ENCODE measurements at regions not wholly inside any gene's neighbourhood (a gene's known extent, or its start where the extent isn't known, plus 50 kb on each side); places are given as distances from the start of the nearest gene placed in this dataset.

DNA sequence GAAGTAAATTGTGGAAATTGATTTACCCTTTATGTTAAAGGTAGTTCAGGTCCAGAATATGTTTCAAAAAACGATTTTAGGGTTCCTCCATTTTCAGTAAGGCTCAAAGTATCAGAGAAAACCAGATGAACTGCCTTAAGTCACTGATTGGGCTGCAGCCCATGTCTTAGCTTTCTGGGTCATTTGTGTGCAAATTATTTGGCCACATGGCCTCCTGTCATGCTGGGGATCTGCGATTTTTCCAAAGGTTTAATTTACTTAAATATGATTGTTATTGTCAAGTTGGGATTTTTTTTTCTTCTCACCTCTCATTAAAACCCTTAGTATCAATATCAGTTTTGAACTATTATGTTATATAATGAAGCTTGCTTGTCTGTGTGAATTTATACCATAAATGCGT is 135.9 kb upstream of the DPYD start (continued):
- no peak for TF ChIP-seq KLF5 (IDR thresholded peaks at IDR 0.05; ENCODE audit: partially characterized antibody)

DNA sequence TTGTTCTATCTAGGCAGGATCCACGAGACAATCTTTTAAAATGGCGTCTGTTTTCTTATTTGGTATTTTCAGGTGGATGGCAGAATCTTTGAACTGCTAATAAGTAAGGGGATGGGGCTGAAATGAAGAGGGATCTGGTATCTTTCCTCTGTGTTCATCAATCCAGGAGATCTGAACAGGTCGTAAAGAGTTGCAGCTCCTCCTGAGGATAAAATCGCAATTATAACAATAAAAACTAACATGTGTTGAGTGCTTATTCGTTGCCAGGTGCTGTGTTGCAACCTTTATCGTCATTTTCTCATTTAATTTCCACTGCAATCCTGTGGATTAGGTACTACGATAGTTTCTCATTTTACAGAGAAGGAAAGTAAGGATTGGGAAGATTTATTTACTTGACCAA is 134.6 kb upstream of the DPYD start:
- ChIA-PET RAD21 (ENCODE audit: unreplicated experiment) (interaction anchor here (0.6 kb wide), 1 partner anchor 8 kb away, joined by 3 read pairs; no protein-coding TSS in a partner anchor), POLR2A (no interaction called here), SMC1A (ENCODE audit: uncharacterized antibody, unreplicated experiment) (interaction anchor here (1.1 kb wide), 1 partner anchor 814 kb away, joined by 3 read pairs; no protein-coding TSS in a partner anchor), CTCF (interaction anchor here (0.7 to 5.2 kb wide), 15 partner anchors 50 to 1104 kb away, joined by 3 to 24 read pairs (median 4); no protein-coding TSS in a partner anchor)
- intact Hi-C loops (cut with micrococcal nuclease; ENCODE audit: unreplicated experiment): loop anchor here (10.0 kb wide), 1 partner anchor 1821 kb away; no protein-coding TSS in a partner anchor
- TF ChIP-seq BACH1 (IDR thresholded peaks at IDR 0.05; ENCODE audit: borderline replicate concordance) (no peak), EZH2 (IDR thresholded peaks at IDR 0.05; ENCODE audit: borderline replicate concordance, control insufficient read depth, low read depth, low read length) (no peak), SIN3A (IDR thresholded peaks at IDR 0.05; ENCODE audit: low read depth, low read length) (no peak), HCFC1 (IDR thresholded peaks at IDR 0.05; ENCODE audit: low read length) (no peak), FOXK2 (IDR thresholded peaks at IDR 0.05) (no peak), HDAC2 (IDR thresholded peaks at IDR 0.05) (no peak), GABPA (IDR thresholded peaks at IDR 0.05; ENCODE audit: low read depth) (no peak), KAT2A (conservative IDR thresholded peaks at IDR 0.05; ENCODE audit: control insufficient read depth, low read depth, low read length) (no peak), ZNF217 (IDR thresholded peaks at IDR 0.05) (no peak), GATAD2B (conservative IDR thresholded peaks at IDR 0.05; ENCODE audit: low read depth) (no peak)
- TF ChIP-seq, protein P1, sequence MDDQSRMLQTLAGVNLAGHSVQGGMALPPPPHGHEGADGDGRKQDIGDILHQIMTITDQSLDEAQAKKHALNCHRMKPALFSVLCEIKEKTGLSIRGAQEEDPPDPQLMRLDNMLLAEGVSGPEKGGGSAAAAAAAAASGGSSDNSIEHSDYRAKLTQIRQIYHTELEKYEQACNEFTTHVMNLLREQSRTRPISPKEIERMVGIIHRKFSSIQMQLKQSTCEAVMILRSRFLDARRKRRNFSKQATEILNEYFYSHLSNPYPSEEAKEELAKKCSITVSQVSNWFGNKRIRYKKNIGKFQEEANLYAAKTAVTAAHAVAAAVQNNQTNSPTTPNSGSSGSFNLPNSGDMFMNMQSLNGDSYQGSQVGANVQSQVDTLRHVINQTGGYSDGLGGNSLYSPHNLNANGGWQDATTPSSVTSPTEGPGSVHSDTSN (IDR thresholded peaks at IDR 0.05; ENCODE audit: insufficient replicate concordance, low read depth, low read length): no peak
- TF ChIP-seq, protein P2, sequence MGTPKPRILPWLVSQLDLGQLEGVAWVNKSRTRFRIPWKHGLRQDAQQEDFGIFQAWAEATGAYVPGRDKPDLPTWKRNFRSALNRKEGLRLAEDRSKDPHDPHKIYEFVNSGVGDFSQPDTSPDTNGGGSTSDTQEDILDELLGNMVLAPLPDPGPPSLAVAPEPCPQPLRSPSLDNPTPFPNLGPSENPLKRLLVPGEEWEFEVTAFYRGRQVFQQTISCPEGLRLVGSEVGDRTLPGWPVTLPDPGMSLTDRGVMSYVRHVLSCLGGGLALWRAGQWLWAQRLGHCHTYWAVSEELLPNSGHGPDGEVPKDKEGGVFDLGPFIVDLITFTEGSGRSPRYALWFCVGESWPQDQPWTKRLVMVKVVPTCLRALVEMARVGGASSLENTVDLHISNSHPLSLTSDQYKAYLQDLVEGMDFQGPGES (IDR thresholded peaks at IDR 0.05): no peak
- TF ChIP-seq, protein P3, sequence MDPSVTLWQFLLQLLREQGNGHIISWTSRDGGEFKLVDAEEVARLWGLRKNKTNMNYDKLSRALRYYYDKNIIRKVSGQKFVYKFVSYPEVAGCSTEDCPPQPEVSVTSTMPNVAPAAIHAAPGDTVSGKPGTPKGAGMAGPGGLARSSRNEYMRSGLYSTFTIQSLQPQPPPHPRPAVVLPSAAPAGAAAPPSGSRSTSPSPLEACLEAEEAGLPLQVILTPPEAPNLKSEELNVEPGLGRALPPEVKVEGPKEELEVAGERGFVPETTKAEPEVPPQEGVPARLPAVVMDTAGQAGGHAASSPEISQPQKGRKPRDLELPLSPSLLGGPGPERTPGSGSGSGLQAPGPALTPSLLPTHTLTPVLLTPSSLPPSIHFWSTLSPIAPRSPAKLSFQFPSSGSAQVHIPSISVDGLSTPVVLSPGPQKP (IDR thresholded peaks at IDR 0.05; ENCODE audit: low read depth, low read length): no peak
- TF ChIP-seq, protein P4, sequence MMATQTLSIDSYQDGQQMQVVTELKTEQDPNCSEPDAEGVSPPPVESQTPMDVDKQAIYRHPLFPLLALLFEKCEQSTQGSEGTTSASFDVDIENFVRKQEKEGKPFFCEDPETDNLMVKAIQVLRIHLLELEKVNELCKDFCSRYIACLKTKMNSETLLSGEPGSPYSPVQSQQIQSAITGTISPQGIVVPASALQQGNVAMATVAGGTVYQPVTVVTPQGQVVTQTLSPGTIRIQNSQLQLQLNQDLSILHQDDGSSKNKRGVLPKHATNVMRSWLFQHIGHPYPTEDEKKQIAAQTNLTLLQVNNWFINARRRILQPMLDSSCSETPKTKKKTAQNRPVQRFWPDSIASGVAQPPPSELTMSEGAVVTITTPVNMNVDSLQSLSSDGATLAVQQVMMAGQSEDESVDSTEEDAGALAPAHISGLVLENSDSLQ (IDR thresholded peaks at IDR 0.05): no peak
- TF ChIP-seq, protein P5, sequence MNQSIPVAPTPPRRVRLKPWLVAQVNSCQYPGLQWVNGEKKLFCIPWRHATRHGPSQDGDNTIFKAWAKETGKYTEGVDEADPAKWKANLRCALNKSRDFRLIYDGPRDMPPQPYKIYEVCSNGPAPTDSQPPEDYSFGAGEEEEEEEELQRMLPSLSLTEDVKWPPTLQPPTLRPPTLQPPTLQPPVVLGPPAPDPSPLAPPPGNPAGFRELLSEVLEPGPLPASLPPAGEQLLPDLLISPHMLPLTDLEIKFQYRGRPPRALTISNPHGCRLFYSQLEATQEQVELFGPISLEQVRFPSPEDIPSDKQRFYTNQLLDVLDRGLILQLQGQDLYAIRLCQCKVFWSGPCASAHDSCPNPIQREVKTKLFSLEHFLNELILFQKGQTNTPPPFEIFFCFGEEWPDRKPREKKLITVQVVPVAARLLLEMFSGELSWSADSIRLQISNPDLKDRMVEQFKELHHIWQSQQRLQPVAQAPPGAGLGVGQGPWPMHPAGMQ (IDR thresholded peaks at IDR 0.05; ENCODE audit: borderline replicate concordance): no peak
- H4K20me1 ChIP-seq (ENCODE audit: control insufficient read depth, insufficient read depth): no peaks in the 10 kb centered on the region
- H3K4me1 ChIP-seq (ENCODE audit: control insufficient read depth, insufficient read depth, low read length): no peaks in the 10 kb centered on the region
- in situ Hi-C loops (cut with MboI): loop anchor here (5.0 kb wide), 1 partner anchor 1083 kb away; no protein-coding TSS in a partner anchor
- H3K4me2 ChIP-seq (ENCODE audit: control insufficient read depth, insufficient read depth): no peak overlapping the region
- 6% methylated on average over 7 of the region's 7 CpGs for WGBS (ENCODE audit: insufficient coverage, insufficient replicate concordance, low lambda C conversion rate, missing lambda C conversion rate)
- FAIRE-seq (no peak), DNase-seq (ENCODE audit: low read depth, low spot score) (no peak), ATAC-seq (no peak)
- H3K9me3 ChIP-seq (replicated peaks; ENCODE audit: control insufficient read depth, insufficient read depth, low read length): no peaks in the 10 kb centered on the region
- H3K27me3 ChIP-seq (replicated peaks in 1 of 2; ENCODE audit: control insufficient read depth in 2 of 2, insufficient read depth in 2 of 2, low read length in 1 of 2): peaks cover 0 to 5% of the 10 kb centered on the region in 2 experiments; a peak in 2 of 4 replicates
- H2AFZ ChIP-seq (ENCODE audit: control insufficient read depth, low read depth, low read length): no peak overlapping the region
- BruUV-seq (replicated peaks): no TSS peak
- no peak overlapping the region for H3K9ac ChIP-seq (ENCODE audit: control insufficient read depth, insufficient read depth, low read length)
- H3K27ac ChIP-seq (ENCODE audit: control insufficient read depth, insufficient read depth): no peak overlapping the region
- H3K79me2 ChIP-seq (ENCODE audit: control insufficient read depth, insufficient read depth, low read length): no peaks in the 10 kb centered on the region
- H3K4me3 ChIP-seq: no peak overlapping the region
- no peaks in the 10 kb centered on the region for H3K36me3 ChIP-seq (ENCODE audit: control insufficient read depth in 2 of 2, insufficient read depth in 2 of 2, low read length in 1 of 2)

All from GM12878 (cell line).